OCI-LY1 (cell line): ENCODE measurements at regions not wholly inside any gene's neighbourhood (a gene's known extent, or its start where the extent isn't known, plus 50 kb on each side); places are given as distances from the start of the nearest gene placed in this dataset.

ENCODE experiments used
- CTCF ChIP-seq: fragments of 200-600 bp; sonication (generic), shearing (Covaris generic); IDR thresholded peaks from 2 replicates; pipeline ENCODE4 v1.5.1; 2017; ENCODE audit warnings: mild to moderate bottlenecking, antibody characterized with exemption, low read length, moderate library complexity, mixed read lengths
- EZH2 ChIP-seq: fragments of 200-600 bp; sonication (generic), shearing (Covaris generic); IDR thresholded peaks from 2 replicates; pipeline ENCODE4 v1.8.0; 2017; ENCODE audit warnings: borderline replicate concordance, mixed run types, mild to moderate bottlenecking, antibody characterized with exemption, low read length, moderate library complexity, mixed read lengths

- TF ChIP-seq CTCF (peak; percentile 43), EZH2 (no peak)
Observed at GRCh38 chrX:139126493-139126892, 404.0 kb upstream of the F9 start.
